ENCODE measurements at regions not wholly inside any gene's neighbourhood (a gene's known extent, or its start where the extent isn't known, plus 50 kb on each side); places are given as distances from the start of the nearest gene placed in this dataset.

- Histone ChIP-seq H3K27ac (replicated peaks) (no peak overlapping the region), H3K4me3 (replicated peaks; ENCODE audit: insufficient read depth, low read length) (no peak overlapping the region), H3K27me3 (ENCODE audit: insufficient read depth, poor library complexity, severe bottlenecking) (no peaks in the 10 kb centered on the region)
- TF ChIP-seq REST (IDR thresholded peaks at IDR 0.05; ENCODE audit: insufficient replicate concordance, low read depth) (no peak), POLR2AphosphoS5 (IDR thresholded peaks at IDR 0.05; ENCODE audit: low read depth) (no peak), SPI1 (IDR thresholded peaks at IDR 0.05; ENCODE audit: borderline replicate concordance, low read depth) (no peak), GABPA (IDR thresholded peaks at IDR 0.05; ENCODE audit: low read depth) (no peak), CTCF (IDR thresholded peaks at IDR 0.05; ENCODE audit: insufficient read depth, low read length) (no peak)
- no peak for DNase-seq (ENCODE audit: low read depth in 1 of 2, low spot score in 1 of 2)
Observed at GRCh38 chr5:5971203-5971602, 407.1 kb downstream of the MED10 start.

- no peak for DNase-seq (ENCODE audit: low read depth in 1 of 2, low spot score in 1 of 2)
- H3K4me3 ChIP-seq (replicated peaks; ENCODE audit: insufficient read depth, low read length) = no peak overlapping the region
- H3K27ac ChIP-seq (replicated peaks) = no peak overlapping the region
- H3K27me3 ChIP-seq (ENCODE audit: insufficient read depth, poor library complexity, severe bottlenecking) = no peaks in the 10 kb centered on the region
- no peak for TF ChIP-seq POLR2AphosphoS5 (IDR thresholded peaks at IDR 0.05; ENCODE audit: low read depth)
- no peak for TF ChIP-seq CTCF (IDR thresholded peaks at IDR 0.05; ENCODE audit: insufficient read depth, low read length)
- no peak for TF ChIP-seq GABPA (IDR thresholded peaks at IDR 0.05; ENCODE audit: low read depth)
Observed at GRCh38 chr5:5969942-5970483, 408.3 kb downstream of the MED10 start.

- TF ChIP-seq CTCF (IDR thresholded peaks at IDR 0.05; ENCODE audit: insufficient read depth, low read length) (no peak), POLR2AphosphoS5 (IDR thresholded peaks at IDR 0.05; ENCODE audit: low read depth) (no peak), SPI1 (IDR thresholded peaks at IDR 0.05; ENCODE audit: borderline replicate concordance, low read depth) (no peak), REST (IDR thresholded peaks at IDR 0.05; ENCODE audit: insufficient replicate concordance, low read depth) (no peak), GABPA (IDR thresholded peaks at IDR 0.05; ENCODE audit: low read depth) (no peak)
- H3K27me3 ChIP-seq (ENCODE audit: insufficient read depth, poor library complexity, severe bottlenecking) = no peaks in the 10 kb centered on the region
- H3K27ac ChIP-seq (replicated peaks) = no peak overlapping the region
- H3K4me3 ChIP-seq (replicated peaks; ENCODE audit: insufficient read depth, low read length) = no peak overlapping the region
- DNase-seq (ENCODE audit: low read depth in 1 of 2, low spot score in 1 of 2) = no peak
Observed at GRCh38 chr5:5968981-5969380, 409.4 kb downstream of the MED10 start.

GRCh38 chr5:5967944-5968343 is 410.4 kb downstream of the MED10 start:
- Histone ChIP-seq H3K4me3 (replicated peaks; ENCODE audit: insufficient read depth, low read length) (no peak overlapping the region), H3K27me3 (ENCODE audit: insufficient read depth, poor library complexity, severe bottlenecking) (no peaks in the 10 kb centered on the region), H3K27ac (replicated peaks) (no peak overlapping the region)
- no peak for DNase-seq (ENCODE audit: low read depth in 1 of 2, low spot score in 1 of 2)
- no peak for TF ChIP-seq GABPA (IDR thresholded peaks at IDR 0.05; ENCODE audit: low read depth)
- no peak for TF ChIP-seq POLR2AphosphoS5 (IDR thresholded peaks at IDR 0.05; ENCODE audit: low read depth)
- no peak for TF ChIP-seq SPI1 (IDR thresholded peaks at IDR 0.05; ENCODE audit: borderline replicate concordance, low read depth)
- no peak for TF ChIP-seq REST (IDR thresholded peaks at IDR 0.05; ENCODE audit: insufficient replicate concordance, low read depth)
- no peak for TF ChIP-seq CTCF (IDR thresholded peaks at IDR 0.05; ENCODE audit: insufficient read depth, low read length)

Measured in HL-60 (cell line).